HCT116 (cell line): ENCODE measurements at regions not wholly inside any gene's neighbourhood (a gene's known extent, or its start where the extent isn't known, plus 50 kb on each side); places are given as distances from the start of the nearest gene placed in this dataset.

Experiments used
- ATAC-seq: fragments of 200-7000 bp; cut with Tn5 transposase; 2 replicates; pipeline ENCODE4 v1.9.1; 2020; ENCODE audit warnings: mild to moderate bottlenecking, moderate library complexity
- BruUV-seq: library from RNA; stranded (reverse); fragments of 400-500 nt; replicated peaks from 2 replicates; lab custom pipeline; 2021; lab: Mats Ljungman, UMichigan
- CTCF ChIA-PET: fragments of 300-600 bp; sonication (Branson Sonifier 250); formaldehyde crosslinking; loops from one replicate; lab custom pipeline; 2021; ENCODE audit warnings: antibody characterized with exemption; lab: Charles Lee
- POLR2A ChIA-PET: fragments of 300-600, 350-600 bp; sonication (Branson Sonifier 250); formaldehyde crosslinking; loops from one replicate; lab custom pipeline; 2021; ENCODE audit warnings: antibody characterized with exemption; lab: Charles Lee
- RAD21 ChIA-PET, 2 experiments: fragments of 300-600 bp; sonication (Branson Sonifier 250); formaldehyde crosslinking; loops; one replicate each; lab custom pipeline; 2023; ENCODE audit warnings: low total read pairs in 2 of 2; ENCODE audit not compliant: uncharacterized antibody in 2 of 2, unreplicated experiment in 2 of 2, low non-redundant PET in 1 of 2; lab: Charles Lee
- DNase-seq: peaks from one replicate; pipeline ENCODE4 v3.0.0-alpha.2; 2010; ENCODE audit warnings: low read depth, low spot score
- H2AFZ ChIP-seq: fragments of 200-600 bp; shearing (Covaris generic), sonication (generic); 2 replicates; pipeline ENCODE4 v1.6.1; 2017; ENCODE audit warnings: low read depth, mixed run types, mixed read lengths, antibody characterized with exemption, low read length; ENCODE audit not compliant: poor library complexity, severe bottlenecking
- H3K27ac ChIP-seq: 2 replicates; pipeline ENCODE4 v1.5.1; 2012; ENCODE audit warnings: low read depth, low read length
- H3K27me3 ChIP-seq: fragments of 200-600 bp; sonication (generic); 2 replicates; pipeline ENCODE4 v1.6.1; 2016; ENCODE audit warnings: mixed run types, low read length, mixed read lengths; ENCODE audit not compliant: insufficient read depth
- H3K36me3 ChIP-seq, 2 experiments: fragments of 200-500 bp in 1 of 2; fragments of 200-600 bp in 1 of 2; sonication (Bioruptor generic) in 1 of 2; sonication (generic) in 1 of 2; 2 replicates each; pipeline versions ENCODE4 v1.5.1 to v1.6.1; 2014 to 2016; ENCODE audit warnings: low read length in 2 of 2, inconsistent platforms in 1 of 2, mixed read lengths in 1 of 2, mixed run types in 1 of 2; ENCODE audit not compliant: insufficient read depth in 2 of 2, control insufficient read depth in 1 of 2
- H3K4me1 ChIP-seq, 2 experiments: fragments of 200-600 bp in 1 of 2; sonication (generic) in 1 of 2; 2 replicates each; pipeline versions ENCODE4 v1.5.1 to v1.6.1; 2012 to 2017; ENCODE audit warnings: low read length in 2 of 2, inconsistent platforms in 1 of 2, mild to moderate bottlenecking in 1 of 2, mixed read lengths in 1 of 2, mixed run types in 1 of 2, moderate library complexity in 1 of 2; ENCODE audit not compliant: insufficient read depth in 2 of 2, control insufficient read depth in 1 of 2
- H3K4me2 ChIP-seq: fragments of 200-600 bp; sonication (generic); 2 replicates; pipeline ENCODE4 v1.6.1; 2017; ENCODE audit warnings: mixed run types, low read length, mixed read lengths
- H3K4me3 ChIP-seq, 2 experiments: fragments of 200-600 bp in 1 of 2; sonication (generic) in 1 of 2; replicated peaks in 1 of 2; 2 replicates each; pipeline ENCODE4 v1.5.1; 2011 to 2016; ENCODE audit warnings: low read length in 2 of 2, control low read depth in 1 of 2, low read depth in 1 of 2, mild to moderate bottlenecking in 1 of 2, mixed read lengths in 1 of 2, mixed run types in 1 of 2
- H3K79me2 ChIP-seq: fragments of 200-600 bp; sonication (generic); 2 replicates; pipeline ENCODE4 v1.6.1; 2017; ENCODE audit warnings: mild to moderate bottlenecking, mixed run types, low read length, moderate library complexity, mixed read lengths; ENCODE audit not compliant: insufficient read depth
- H3K9ac ChIP-seq: fragments of 200-600 bp; sonication (generic); 2 replicates; pipeline ENCODE4 v1.6.1; 2016; ENCODE audit warnings: low read length, mixed read lengths
- H3K9me2 ChIP-seq: fragments of 200-600 bp; sonication (generic), shearing (Covaris generic); 2 replicates; pipeline ENCODE4 v1.6.1; 2017; ENCODE audit warnings: mixed run types, mild to moderate bottlenecking, moderate library complexity; ENCODE audit not compliant: insufficient read depth
- H3K9me3 ChIP-seq, 2 experiments: fragments of 200-500 bp in 1 of 2; fragments of 200-600 bp in 1 of 2; sonication (Bioruptor generic) in 1 of 2; sonication (generic) in 1 of 2; 2 replicates each; pipeline ENCODE4 v1.6.1; 2014 to 2017; ENCODE audit warnings: low read length in 2 of 2, mixed read lengths in 2 of 2, inconsistent platforms in 1 of 2, low read depth in 1 of 2, mild to moderate bottlenecking in 1 of 2, mixed run types in 1 of 2, moderate library complexity in 1 of 2; ENCODE audit not compliant: control insufficient read depth in 1 of 2, insufficient read depth in 1 of 2
- H4K20me1 ChIP-seq: fragments of 200-600 bp; sonication (generic), shearing (Covaris generic); 2 replicates; pipeline ENCODE4 v1.6.1; 2017; ENCODE audit warnings: mixed run types, mild to moderate bottlenecking, moderate library complexity; ENCODE audit not compliant: insufficient read depth
- CBX3 ChIP-seq: IDR thresholded peaks from 2 replicates; pipeline ENCODE4 v1.6.1; 2012; ENCODE audit warnings: low read depth
- CEBPB ChIP-seq: IDR thresholded peaks from 2 replicates; pipeline ENCODE4 v1.6.1; 2012; ENCODE audit warnings: low read depth
- EGR1 ChIP-seq: IDR thresholded peaks from 2 replicates; pipeline ENCODE4 v1.6.1; 2012; ENCODE audit warnings: low read depth
- ELF1 ChIP-seq: IDR thresholded peaks from 2 replicates; pipeline ENCODE4 v1.6.1; 2012; ENCODE audit warnings: low read depth, borderline replicate concordance
- EZH2 ChIP-seq: fragments of 200-600 bp; sonication (generic); IDR thresholded peaks from 2 replicates; pipeline ENCODE4 v1.6.1; 2017; ENCODE audit warnings: antibody characterized with exemption, mixed run types
- FOSL1 ChIP-seq: IDR thresholded peaks from 2 replicates; pipeline ENCODE4 v1.6.1; 2012; ENCODE audit warnings: low read depth
- JUND ChIP-seq: IDR thresholded peaks from 2 replicates; pipeline ENCODE4 v1.6.1; 2012
- POLR2AphosphoS5 ChIP-seq: IDR thresholded peaks from 2 replicates; pipeline ENCODE4 v1.6.1; 2011; ENCODE audit warnings: mild to moderate bottlenecking, low read depth, low read length, moderate library complexity
- RAD21 ChIP-seq: IDR thresholded peaks from 2 replicates; pipeline ENCODE4 v1.6.1; 2012; ENCODE audit warnings: low read depth, mild to moderate bottlenecking
- SIN3A ChIP-seq: IDR thresholded peaks from 2 replicates; pipeline ENCODE4 v1.6.1; 2012; ENCODE audit warnings: low read depth
- SP1 ChIP-seq: IDR thresholded peaks from 2 replicates; pipeline ENCODE4 v1.6.1; 2012; ENCODE audit warnings: low read depth
- SRF ChIP-seq: IDR thresholded peaks from 2 replicates; pipeline ENCODE4 v1.6.1; 2012; ENCODE audit warnings: low read depth
- YY1 ChIP-seq: IDR thresholded peaks from 2 replicates; pipeline ENCODE4 v1.6.1; 2011; ENCODE audit warnings: low read length, low read depth, moderate library complexity, mild to moderate bottlenecking; ENCODE audit not compliant: insufficient replicate concordance; ENCODE audit errors: extremely low read depth
- intact Hi-C: fragments of 100-400 bp; cut with micrococcal nuclease; formaldehyde crosslinking; loops from 2 replicates; pipeline ENCODE4 v1.10.0; 2022
- TF ChIP-seq, protein P1 (sequence below): IDR thresholded peaks from 2 replicates; pipeline ENCODE4 v1.6.1; 2012; ENCODE audit warnings: low read depth
- TF ChIP-seq, protein P2 (sequence below): IDR thresholded peaks from 2 replicates; pipeline ENCODE4 v1.6.1; 2012
- TF ChIP-seq, protein P3 (sequence below): IDR thresholded peaks from 2 replicates; pipeline ENCODE4 v1.6.1; 2011; ENCODE audit warnings: mild to moderate bottlenecking, low read length, moderate library complexity; ENCODE audit not compliant: insufficient replicate concordance; ENCODE audit errors: extremely low read depth

DNA sequence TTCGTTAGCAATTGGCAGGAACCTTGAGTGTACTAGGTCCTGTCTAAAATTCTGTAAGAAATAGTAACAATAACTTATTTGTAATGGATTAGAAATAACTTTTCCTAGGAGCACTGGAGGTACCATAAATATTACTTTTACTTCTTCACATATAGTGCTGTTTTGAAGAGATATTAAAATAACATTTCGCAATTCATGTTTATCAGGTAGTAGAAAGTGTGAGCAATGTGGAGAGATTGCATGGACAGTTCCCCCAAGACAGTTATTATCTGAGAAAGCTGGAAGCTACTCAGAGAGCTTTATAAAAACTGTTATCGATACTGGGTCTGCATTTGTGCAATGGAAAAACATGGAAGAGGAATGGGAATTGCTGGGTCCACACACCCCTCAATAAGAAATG, 128.5 kb upstream of the KIF26B start (continued):
- TF ChIP-seq, protein P1, sequence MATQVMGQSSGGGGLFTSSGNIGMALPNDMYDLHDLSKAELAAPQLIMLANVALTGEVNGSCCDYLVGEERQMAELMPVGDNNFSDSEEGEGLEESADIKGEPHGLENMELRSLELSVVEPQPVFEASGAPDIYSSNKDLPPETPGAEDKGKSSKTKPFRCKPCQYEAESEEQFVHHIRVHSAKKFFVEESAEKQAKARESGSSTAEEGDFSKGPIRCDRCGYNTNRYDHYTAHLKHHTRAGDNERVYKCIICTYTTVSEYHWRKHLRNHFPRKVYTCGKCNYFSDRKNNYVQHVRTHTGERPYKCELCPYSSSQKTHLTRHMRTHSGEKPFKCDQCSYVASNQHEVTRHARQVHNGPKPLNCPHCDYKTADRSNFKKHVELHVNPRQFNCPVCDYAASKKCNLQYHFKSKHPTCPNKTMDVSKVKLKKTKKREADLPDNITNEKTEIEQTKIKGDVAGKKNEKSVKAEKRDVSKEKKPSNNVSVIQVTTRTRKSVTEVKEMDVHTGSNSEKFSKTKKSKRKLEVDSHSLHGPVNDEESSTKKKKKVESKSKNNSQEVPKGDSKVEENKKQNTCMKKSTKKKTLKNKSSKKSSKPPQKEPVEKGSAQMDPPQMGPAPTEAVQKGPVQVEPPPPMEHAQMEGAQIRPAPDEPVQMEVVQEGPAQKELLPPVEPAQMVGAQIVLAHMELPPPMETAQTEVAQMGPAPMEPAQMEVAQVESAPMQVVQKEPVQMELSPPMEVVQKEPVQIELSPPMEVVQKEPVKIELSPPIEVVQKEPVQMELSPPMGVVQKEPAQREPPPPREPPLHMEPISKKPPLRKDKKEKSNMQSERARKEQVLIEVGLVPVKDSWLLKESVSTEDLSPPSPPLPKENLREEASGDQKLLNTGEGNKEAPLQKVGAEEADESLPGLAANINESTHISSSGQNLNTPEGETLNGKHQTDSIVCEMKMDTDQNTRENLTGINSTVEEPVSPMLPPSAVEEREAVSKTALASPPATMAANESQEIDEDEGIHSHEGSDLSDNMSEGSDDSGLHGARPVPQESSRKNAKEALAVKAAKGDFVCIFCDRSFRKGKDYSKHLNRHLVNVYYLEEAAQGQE: no peak
- TF ChIP-seq SIN3A (no peak), RAD21 (no peak), CEBPB (no peak), POLR2AphosphoS5 (no peak), ELF1 (no peak), JUND (no peak), EZH2 (no peak), EGR1 (no peak)
- TF ChIP-seq, protein P2, sequence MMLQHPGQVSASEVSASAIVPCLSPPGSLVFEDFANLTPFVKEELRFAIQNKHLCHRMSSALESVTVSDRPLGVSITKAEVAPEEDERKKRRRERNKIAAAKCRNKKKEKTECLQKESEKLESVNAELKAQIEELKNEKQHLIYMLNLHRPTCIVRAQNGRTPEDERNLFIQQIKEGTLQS: no peak
- TF ChIP-seq, protein P3, sequence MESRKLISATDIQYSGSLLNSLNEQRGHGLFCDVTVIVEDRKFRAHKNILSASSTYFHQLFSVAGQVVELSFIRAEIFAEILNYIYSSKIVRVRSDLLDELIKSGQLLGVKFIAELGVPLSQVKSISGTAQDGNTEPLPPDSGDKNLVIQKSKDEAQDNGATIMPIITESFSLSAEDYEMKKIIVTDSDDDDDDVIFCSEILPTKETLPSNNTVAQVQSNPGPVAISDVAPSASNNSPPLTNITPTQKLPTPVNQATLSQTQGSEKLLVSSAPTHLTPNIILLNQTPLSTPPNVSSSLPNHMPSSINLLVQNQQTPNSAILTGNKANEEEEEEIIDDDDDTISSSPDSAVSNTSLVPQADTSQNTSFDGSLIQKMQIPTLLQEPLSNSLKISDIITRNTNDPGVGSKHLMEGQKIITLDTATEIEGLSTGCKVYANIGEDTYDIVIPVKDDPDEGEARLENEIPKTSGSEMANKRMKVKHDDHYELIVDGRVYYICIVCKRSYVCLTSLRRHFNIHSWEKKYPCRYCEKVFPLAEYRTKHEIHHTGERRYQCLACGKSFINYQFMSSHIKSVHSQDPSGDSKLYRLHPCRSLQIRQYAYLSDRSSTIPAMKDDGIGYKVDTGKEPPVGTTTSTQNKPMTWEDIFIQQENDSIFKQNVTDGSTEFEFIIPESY: no peak

DNA sequence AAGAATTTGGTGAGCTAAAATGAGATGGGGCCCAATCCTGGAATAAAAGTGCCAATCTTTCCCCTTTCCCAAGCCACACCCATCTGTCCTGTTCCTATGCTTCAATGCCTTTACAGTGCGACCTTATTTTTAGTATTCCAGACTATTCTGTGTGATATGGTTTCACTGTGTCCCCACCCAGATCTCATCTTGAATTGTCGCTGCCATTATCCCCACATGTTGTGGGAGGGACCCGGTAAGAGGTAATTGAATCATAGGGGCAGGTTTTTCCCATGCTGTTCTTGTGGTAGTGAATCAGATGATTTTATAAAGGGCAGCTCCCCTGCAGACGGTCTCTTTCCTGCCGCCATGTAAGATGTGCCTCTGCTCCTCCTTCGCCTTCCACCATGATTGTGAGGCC, 129.3 kb upstream of the KIF26B start:
- ChIA-PET POLR2A (no interaction called here), CTCF (interaction anchor here (1.3 kb wide), 1 partner anchor 17 kb away, joined by 4 read pairs; no protein-coding TSS in a partner anchor), RAD21 (no interaction called here)
- H3K36me3 ChIP-seq: no peaks in the 10 kb centered on the region
- no peaks in the 10 kb centered on the region for H3K4me1 ChIP-seq
- no peaks in the 10 kb centered on the region for H3K9me2 ChIP-seq
- H3K9ac ChIP-seq: no peak overlapping the region
- ATAC-seq (no peak), DNase-seq (no peak)
- intact Hi-C loops: no loop called here
- H3K4me3 ChIP-seq: no peak overlapping the region
- no peak overlapping the region for H3K4me2 ChIP-seq
- H2AFZ ChIP-seq: no peak overlapping the region
- no peaks in the 10 kb centered on the region for H3K27me3 ChIP-seq
- H3K79me2 ChIP-seq: no peaks in the 10 kb centered on the region
- H3K27ac ChIP-seq: no peak overlapping the region
- H3K9me3 ChIP-seq: no peaks in the 10 kb centered on the region
- no TSS peak for BruUV-seq
- no peaks in the 10 kb centered on the region for H4K20me1 ChIP-seq
- TF ChIP-seq, protein P1: no peak
- TF ChIP-seq FOSL1: no peak
- TF ChIP-seq, protein P2: no peak
- TF ChIP-seq SP1: no peak
- no peak for TF ChIP-seq YY1
- no peak for TF ChIP-seq SRF
- no peak for TF ChIP-seq RAD21
- no peak for TF ChIP-seq CEBPB
- TF ChIP-seq CBX3: no peak
